GM12892 (cell line): ENCODE measurements at regions not wholly inside any gene's neighbourhood (a gene's known extent, or its start where the extent isn't known, plus 50 kb on each side); places are given as distances from the start of the nearest gene placed in this dataset.

Experiments used
- POLR2A ChIP-seq: IDR thresholded peaks from 2 replicates; pipeline ENCODE4 v1.6.1; 2011; ENCODE audit warnings: low read depth, low read length, control low read depth
- TAF1 ChIP-seq: IDR thresholded peaks from 2 replicates; pipeline ENCODE4 v1.6.1; 2011; ENCODE audit warnings: low read depth, mild to moderate bottlenecking, control low read depth, low read length, borderline replicate concordance

GRCh38 chr4:124862261-124862660, 149.7 kb upstream of the ANKRD50 start:
- TF ChIP-seq POLR2A (no peak), TAF1 (no peak)
